ENCODE measurements at regions not wholly inside any gene's neighbourhood (a gene's known extent, or its start where the extent isn't known, plus 50 kb on each side); places are given as distances from the start of the nearest gene placed in this dataset.

- Histone ChIP-seq H3K36me3 (ENCODE audit: control insufficient read depth, insufficient read depth, low read length) (no peaks in the 10 kb centered on the region), H3K4me3 (ENCODE audit: low read depth, low read length) (no peak overlapping the region), H3K9me3 (ENCODE audit: control insufficient read depth, insufficient read depth, low read length) (no peaks in the 10 kb centered on the region), H3K4me1 (ENCODE audit: control insufficient read depth, insufficient read depth, low read length) (no peaks in the 10 kb centered on the region), H3K9ac (ENCODE audit: low read depth, low read length) (no peak overlapping the region), H3K27ac (ENCODE audit: low read depth, low read length) (no peak overlapping the region), H3K27me3 (ENCODE audit: control insufficient read depth, insufficient read depth, low read length) (no peaks in the 10 kb centered on the region)
Observed at GRCh38 chr16:26189536-26189935, 497.8 kb downstream of the HS3ST4 start.

- Histone ChIP-seq H3K27ac (ENCODE audit: low read depth, low read length) (no peak overlapping the region), H3K4me1 (ENCODE audit: control insufficient read depth, insufficient read depth, low read length) (no peaks in the 10 kb centered on the region), H3K9ac (ENCODE audit: low read depth, low read length) (no peak overlapping the region), H3K27me3 (ENCODE audit: control insufficient read depth, insufficient read depth, low read length) (no peaks in the 10 kb centered on the region), H3K4me3 (ENCODE audit: low read depth, low read length) (no peak overlapping the region), H3K36me3 (ENCODE audit: control insufficient read depth, insufficient read depth, low read length) (no peaks in the 10 kb centered on the region), H3K9me3 (ENCODE audit: control insufficient read depth, insufficient read depth, low read length) (no peaks in the 10 kb centered on the region)
Observed at GRCh38 chr16:26194526-26194925, 502.8 kb downstream of the HS3ST4 start.

- Histone ChIP-seq H3K27ac (ENCODE audit: low read depth, low read length) (no peak overlapping the region), H3K9ac (ENCODE audit: low read depth, low read length) (no peak overlapping the region), H3K36me3 (ENCODE audit: control insufficient read depth, insufficient read depth, low read length) (no peaks in the 10 kb centered on the region)
Observed at GRCh38 chr16:26195225-26195624, 503.5 kb downstream of the HS3ST4 start.

GRCh38 chr16:26196310-26196709 is 504.6 kb downstream of the HS3ST4 start:
- no peak overlapping the region for H3K9ac ChIP-seq (ENCODE audit: low read depth, low read length)
- H3K27ac ChIP-seq (ENCODE audit: low read depth, low read length), result no peak overlapping the region
- H3K9me3 ChIP-seq (ENCODE audit: control insufficient read depth, insufficient read depth, low read length), result no peaks in the 10 kb centered on the region
- no peaks in the 10 kb centered on the region for H3K27me3 ChIP-seq (ENCODE audit: control insufficient read depth, insufficient read depth, low read length)
- H3K36me3 ChIP-seq (ENCODE audit: control insufficient read depth, insufficient read depth, low read length), result no peaks in the 10 kb centered on the region
- H3K4me3 ChIP-seq (ENCODE audit: low read depth, low read length), result no peak overlapping the region
- no peaks in the 10 kb centered on the region for H3K4me1 ChIP-seq (ENCODE audit: control insufficient read depth, insufficient read depth, low read length)

More at GRCh38 chr16:26195225-26195624, 503.5 kb downstream of the HS3ST4 start:
- H3K27me3 ChIP-seq (ENCODE audit: control insufficient read depth, insufficient read depth, low read length), result no peaks in the 10 kb centered on the region
- no peak overlapping the region for H3K4me3 ChIP-seq (ENCODE audit: low read depth, low read length)
- no peaks in the 10 kb centered on the region for H3K9me3 ChIP-seq (ENCODE audit: control insufficient read depth, insufficient read depth, low read length)
- H3K4me1 ChIP-seq (ENCODE audit: control insufficient read depth, insufficient read depth, low read length), result no peaks in the 10 kb centered on the region

- no peak overlapping the region for H3K27ac ChIP-seq (ENCODE audit: low read depth, low read length)
- no peak overlapping the region for H3K4me3 ChIP-seq (ENCODE audit: low read depth, low read length)
Observed at GRCh38 chr16:26196802-26197201, 505.0 kb downstream of the HS3ST4 start.

GRCh38 chr16:26197707-26198106 is 505.9 kb downstream of the HS3ST4 start:
- no peak overlapping the region for H3K9ac ChIP-seq (ENCODE audit: low read depth, low read length)
- no peaks in the 10 kb centered on the region for H3K9me3 ChIP-seq (ENCODE audit: control insufficient read depth, insufficient read depth, low read length)
- H3K27me3 ChIP-seq (ENCODE audit: control insufficient read depth, insufficient read depth, low read length), result no peaks in the 10 kb centered on the region
- H3K4me1 ChIP-seq (ENCODE audit: control insufficient read depth, insufficient read depth, low read length), result no peaks in the 10 kb centered on the region
- no peak overlapping the region for H3K27ac ChIP-seq (ENCODE audit: low read depth, low read length)
- no peaks in the 10 kb centered on the region for H3K36me3 ChIP-seq (ENCODE audit: control insufficient read depth, insufficient read depth, low read length)
- no peak overlapping the region for H3K4me3 ChIP-seq (ENCODE audit: low read depth, low read length)

More at GRCh38 chr16:26196802-26197201, 505.0 kb downstream of the HS3ST4 start:
- Histone ChIP-seq H3K9me3 (ENCODE audit: control insufficient read depth, insufficient read depth, low read length) (no peaks in the 10 kb centered on the region), H3K4me1 (ENCODE audit: control insufficient read depth, insufficient read depth, low read length) (no peaks in the 10 kb centered on the region), H3K27me3 (ENCODE audit: control insufficient read depth, insufficient read depth, low read length) (no peaks in the 10 kb centered on the region), H3K36me3 (ENCODE audit: control insufficient read depth, insufficient read depth, low read length) (no peaks in the 10 kb centered on the region), H3K9ac (ENCODE audit: low read depth, low read length) (no peak overlapping the region)

GRCh38 chr16:26198221-26198620 is 506.5 kb downstream of the HS3ST4 start:
- H3K36me3 ChIP-seq (ENCODE audit: control insufficient read depth, insufficient read depth, low read length), result no peaks in the 10 kb centered on the region
- H3K9me3 ChIP-seq (ENCODE audit: control insufficient read depth, insufficient read depth, low read length), result no peaks in the 10 kb centered on the region
- no peak overlapping the region for H3K4me3 ChIP-seq (ENCODE audit: low read depth, low read length)
- no peak overlapping the region for H3K9ac ChIP-seq (ENCODE audit: low read depth, low read length)
- no peaks in the 10 kb centered on the region for H3K27me3 ChIP-seq (ENCODE audit: control insufficient read depth, insufficient read depth, low read length)
- no peaks in the 10 kb centered on the region for H3K4me1 ChIP-seq (ENCODE audit: control insufficient read depth, insufficient read depth, low read length)
- no peak overlapping the region for H3K27ac ChIP-seq (ENCODE audit: low read depth, low read length)

GRCh38 chr16:26204138-26204537 is 512.4 kb downstream of the HS3ST4 start:
- Histone ChIP-seq H3K9ac (ENCODE audit: low read depth, low read length) (no peak overlapping the region), H3K27ac (ENCODE audit: low read depth, low read length) (no peak overlapping the region), H3K4me1 (ENCODE audit: control insufficient read depth, insufficient read depth, low read length) (peaks cover 8% of the 10 kb centered on the region), H3K4me3 (ENCODE audit: low read depth, low read length) (no peak overlapping the region), H3K36me3 (ENCODE audit: control insufficient read depth, insufficient read depth, low read length) (no peaks in the 10 kb centered on the region), H3K9me3 (ENCODE audit: control insufficient read depth, insufficient read depth, low read length) (no peaks in the 10 kb centered on the region), H3K27me3 (ENCODE audit: control insufficient read depth, insufficient read depth, low read length) (no peaks in the 10 kb centered on the region)

- Histone ChIP-seq H3K4me3 (ENCODE audit: low read depth, low read length) (no peak overlapping the region), H3K27me3 (ENCODE audit: control insufficient read depth, insufficient read depth, low read length) (no peaks in the 10 kb centered on the region), H3K9ac (ENCODE audit: low read depth, low read length) (no peak overlapping the region), H3K9me3 (ENCODE audit: control insufficient read depth, insufficient read depth, low read length) (peaks cover 5% of the 10 kb centered on the region; the same call in 1 of the 2 replicates), H3K36me3 (ENCODE audit: control insufficient read depth, insufficient read depth, low read length) (no peaks in the 10 kb centered on the region), H3K4me1 (ENCODE audit: control insufficient read depth, insufficient read depth, low read length) (peaks cover 16% of the 10 kb centered on the region), H3K27ac (ENCODE audit: low read depth, low read length) (no peak overlapping the region)
Observed at GRCh38 chr16:26211542-26211941, 519.8 kb downstream of the HS3ST4 start.

- H3K36me3 ChIP-seq (ENCODE audit: control insufficient read depth, insufficient read depth, low read length), result no peaks in the 10 kb centered on the region
- no peaks in the 10 kb centered on the region for H3K27me3 ChIP-seq (ENCODE audit: control insufficient read depth, insufficient read depth, low read length)
- no peak overlapping the region for H3K27ac ChIP-seq (ENCODE audit: low read depth, low read length)
- peaks cover 5% of the 10 kb centered on the region; the same call in 1 of the 2 replicates for H3K9me3 ChIP-seq (ENCODE audit: control insufficient read depth, insufficient read depth, low read length)
- peaks cover 25% of the 10 kb centered on the region for H3K4me1 ChIP-seq (ENCODE audit: control insufficient read depth, insufficient read depth, low read length)
- no peak overlapping the region for H3K4me3 ChIP-seq (ENCODE audit: low read depth, low read length)
- no peak overlapping the region for H3K9ac ChIP-seq (ENCODE audit: low read depth, low read length)
Observed at GRCh38 chr16:26212599-26212998, 520.8 kb downstream of the HS3ST4 start.

- no peaks in the 10 kb centered on the region for H3K36me3 ChIP-seq (ENCODE audit: control insufficient read depth, insufficient read depth, low read length)
- H3K9ac ChIP-seq (ENCODE audit: low read depth, low read length), result no peak overlapping the region
- H3K9me3 ChIP-seq (ENCODE audit: control insufficient read depth, insufficient read depth, low read length), result peaks cover 5% of the 10 kb centered on the region; the same call in 1 of the 2 replicates
- no peaks in the 10 kb centered on the region for H3K27me3 ChIP-seq (ENCODE audit: control insufficient read depth, insufficient read depth, low read length)
- peaks cover 42% of the 10 kb centered on the region for H3K4me1 ChIP-seq (ENCODE audit: control insufficient read depth, insufficient read depth, low read length)
- no peak overlapping the region for H3K4me3 ChIP-seq (ENCODE audit: low read depth, low read length)
- peak overlapping the region; percentile 63 for H3K27ac ChIP-seq (ENCODE audit: low read depth, low read length)
Observed at GRCh38 chr16:26214581-26215174, 522.9 kb downstream of the HS3ST4 start.

All from HUES48 (cell line).